ENCODE measurements at regions not wholly inside any gene's neighbourhood (a gene's known extent, or its start where the extent isn't known, plus 50 kb on each side); places are given as distances from the start of the nearest gene placed in this dataset.

GRCh38 chr5:2220741-2221140, 338.0 kb upstream of the IRX4 start:
- DNase-seq, result no peak

GRCh38 chr5:2219149-2219776, 336.5 kb upstream of the IRX4 start:
- no peak for DNase-seq

GRCh38 chr5:2217219-2217618, 334.5 kb upstream of the IRX4 start:
- DNase-seq, result no peak

GRCh38 chr5:2214910-2215590, 332.3 kb upstream of the IRX4 start:
- no peak for DNase-seq

- DNase-seq, result no peak
These were observed 330.5 kb upstream of the IRX4 start for GRCh38 chr5:2213121-2213730.

- no peak for DNase-seq
These were observed 329.8 kb upstream of the IRX4 start for GRCh38 chr5:2212481-2212880.

- no peak for DNase-seq
These were observed 325.5 kb upstream of the IRX4 start for GRCh38 chr5:2208239-2208544.

GRCh38 chr5:2207416-2208238, 324.9 kb upstream of the IRX4 start:
- no peak for DNase-seq

GRCh38 chr5:2207109-2207399, 324.3 kb upstream of the IRX4 start:
- no peak for DNase-seq

- no peak for DNase-seq
These were observed 323.8 kb upstream of the IRX4 start for GRCh38 chr5:2206293-2207108.

- DNase-seq, result no peak
These were observed 323.0 kb upstream of the IRX4 start for GRCh38 chr5:2205596-2206226.

GRCh38 chr5:2205185-2205585, 322.5 kb upstream of the IRX4 start:
- no peak for DNase-seq

GRCh38 chr5:2204366-2205184, 321.9 kb upstream of the IRX4 start:
- no peak for DNase-seq

GRCh38 chr5:2203774-2204173, 321.0 kb upstream of the IRX4 start:
- no peak for DNase-seq

- no peak for DNase-seq
These were observed 319.1 kb upstream of the IRX4 start for GRCh38 chr5:2201832-2202231.

GRCh38 chr5:2201421-2201820, 318.7 kb upstream of the IRX4 start:
- no peak for DNase-seq

GRCh38 chr5:2201011-2201410, 318.3 kb upstream of the IRX4 start:
- DNase-seq, result no peak

- no peak for DNase-seq
These were observed 317.7 kb upstream of the IRX4 start for GRCh38 chr5:2200261-2200950.

- no peak for DNase-seq
These were observed 317.0 kb upstream of the IRX4 start for GRCh38 chr5:2199697-2200096.

- DNase-seq, result no peak
These were observed 314.4 kb upstream of the IRX4 start for GRCh38 chr5:2196989-2197619.

GRCh38 chr5:2196416-2196815, 313.7 kb upstream of the IRX4 start:
- DNase-seq, result no peak
